IPS-18c (cell line): ENCODE measurements at regions not wholly inside any gene's neighbourhood (a gene's known extent, or its start where the extent isn't known, plus 50 kb on each side); places are given as distances from the start of the nearest gene placed in this dataset.
A peak's percentile ranks its signal among the peaks of the same experiment; 100 is the strongest.

ENCODE experiments used
- H3K4me3 ChIP-seq: 2 replicates; pipeline ENCODE4 v1.7.0; 2013; ENCODE audit warnings: low read depth, mild to moderate bottlenecking, low read length, moderate library complexity; ENCODE audit not compliant: insufficient read depth
- H3K9me3 ChIP-seq: one replicate; pipeline ENCODE4 v1.6.1; 2013; ENCODE audit warnings: mild to moderate bottlenecking, low read length, moderate library complexity; ENCODE audit not compliant: control insufficient read depth, insufficient read depth

DNA sequence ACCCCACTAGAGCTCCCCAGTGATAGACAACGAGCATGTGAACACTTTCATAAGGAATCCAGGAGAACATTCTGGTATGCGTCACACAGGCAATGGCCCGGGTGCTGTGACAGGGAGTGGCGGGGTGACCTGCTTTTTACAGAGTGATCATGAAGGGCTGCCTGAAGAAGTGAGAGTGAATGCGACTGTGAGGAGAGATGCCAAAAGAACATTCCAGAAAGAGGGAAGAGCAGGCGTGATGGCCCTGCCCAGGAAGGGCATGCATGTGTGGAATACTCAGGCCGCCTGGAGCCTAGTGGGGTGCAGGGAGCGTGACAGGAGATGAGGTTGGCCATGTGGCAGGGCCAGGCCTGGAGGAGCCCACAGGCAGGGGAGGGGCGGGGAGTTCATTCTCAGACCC lies 53.8 kb downstream of the FZD10 start:
- no peak overlapping the region for H3K4me3 ChIP-seq
- H3K9me3 ChIP-seq: no peaks in the 10 kb centered on the region

DNA sequence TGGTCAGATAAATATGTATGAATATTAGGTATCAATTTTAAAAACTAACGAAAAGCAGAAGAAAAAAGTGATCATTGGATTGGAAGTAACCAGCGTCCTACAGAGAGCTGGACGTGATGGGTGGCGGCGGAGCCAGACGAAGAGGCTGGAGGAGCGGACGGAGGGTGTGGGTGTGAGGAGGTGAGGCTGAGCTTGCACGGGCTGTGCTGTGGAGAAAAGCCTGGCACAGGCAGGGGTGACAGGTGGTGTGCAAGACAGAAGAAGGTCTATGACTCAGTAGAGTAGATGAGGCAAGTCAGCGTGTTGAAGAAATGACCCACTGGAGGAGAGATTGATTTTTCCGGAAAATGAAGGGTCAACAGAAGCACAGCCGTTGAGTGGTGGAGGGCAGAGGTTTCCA lies 56.4 kb downstream of the FZD10 start:
- no peak overlapping the region for H3K4me3 ChIP-seq
- H3K9me3 ChIP-seq: no peaks in the 10 kb centered on the region

DNA sequence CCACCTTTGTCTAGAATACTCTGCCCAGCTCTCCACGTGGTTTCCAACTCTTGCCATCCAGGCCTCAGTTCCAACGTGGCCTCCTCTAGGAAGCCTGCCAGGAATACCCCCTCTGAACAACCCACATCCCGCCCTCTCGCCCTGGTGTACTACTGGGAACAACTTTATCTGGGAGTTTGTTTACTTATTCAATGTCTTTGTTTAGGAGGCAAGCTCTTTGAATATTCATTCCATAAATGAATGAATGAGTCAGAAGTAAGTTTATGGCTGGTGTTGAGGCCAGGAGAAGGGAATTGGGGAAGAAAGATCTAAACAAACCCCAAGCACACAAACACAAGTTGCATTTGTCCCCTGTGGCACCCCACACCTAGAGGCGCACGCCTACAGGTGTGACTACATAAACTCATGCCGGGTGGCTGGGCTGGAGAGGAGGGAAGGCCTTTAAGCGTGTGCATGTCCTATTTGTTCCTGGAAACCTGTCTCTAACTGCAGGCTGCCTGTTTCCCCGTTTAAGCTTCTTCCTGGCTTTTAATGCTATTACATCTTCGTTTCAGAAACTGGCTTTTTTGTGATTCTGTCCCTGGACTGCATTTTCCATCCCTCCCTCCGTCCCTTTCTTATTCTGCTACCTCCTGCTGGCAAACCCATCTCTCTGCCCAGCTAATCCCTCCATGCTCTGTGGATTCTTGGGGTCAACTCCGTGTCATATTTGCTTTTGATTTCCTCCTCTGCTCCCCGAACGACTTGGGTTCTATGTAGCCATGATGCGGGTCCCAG lies 57.9 kb downstream of the FZD10 start:
- H3K4me3 ChIP-seq: no peak overlapping the region
- H3K9me3 ChIP-seq: no peaks in the 10 kb centered on the region

DNA sequence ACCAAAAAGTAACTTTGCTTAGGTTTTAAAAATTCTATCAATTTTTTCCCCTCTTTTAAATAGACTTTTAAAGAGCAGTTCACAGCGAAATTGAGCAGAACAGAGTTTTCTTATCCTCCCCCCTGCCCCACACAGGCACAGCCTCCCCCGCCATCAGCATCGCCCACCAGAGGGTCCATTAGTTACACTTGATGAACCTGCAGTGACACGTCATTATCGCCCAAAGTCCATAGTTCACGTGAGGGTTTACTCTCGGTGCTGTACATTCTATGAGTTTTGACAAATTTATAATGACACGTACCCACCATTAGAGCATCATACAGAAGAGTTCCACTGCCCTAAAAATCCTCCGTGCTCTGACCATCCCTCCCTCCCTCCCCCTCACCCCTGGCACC lies 58.4 kb downstream of the FZD10 start:
- no peak overlapping the region for H3K4me3 ChIP-seq
- no peaks in the 10 kb centered on the region for H3K9me3 ChIP-seq

DNA sequence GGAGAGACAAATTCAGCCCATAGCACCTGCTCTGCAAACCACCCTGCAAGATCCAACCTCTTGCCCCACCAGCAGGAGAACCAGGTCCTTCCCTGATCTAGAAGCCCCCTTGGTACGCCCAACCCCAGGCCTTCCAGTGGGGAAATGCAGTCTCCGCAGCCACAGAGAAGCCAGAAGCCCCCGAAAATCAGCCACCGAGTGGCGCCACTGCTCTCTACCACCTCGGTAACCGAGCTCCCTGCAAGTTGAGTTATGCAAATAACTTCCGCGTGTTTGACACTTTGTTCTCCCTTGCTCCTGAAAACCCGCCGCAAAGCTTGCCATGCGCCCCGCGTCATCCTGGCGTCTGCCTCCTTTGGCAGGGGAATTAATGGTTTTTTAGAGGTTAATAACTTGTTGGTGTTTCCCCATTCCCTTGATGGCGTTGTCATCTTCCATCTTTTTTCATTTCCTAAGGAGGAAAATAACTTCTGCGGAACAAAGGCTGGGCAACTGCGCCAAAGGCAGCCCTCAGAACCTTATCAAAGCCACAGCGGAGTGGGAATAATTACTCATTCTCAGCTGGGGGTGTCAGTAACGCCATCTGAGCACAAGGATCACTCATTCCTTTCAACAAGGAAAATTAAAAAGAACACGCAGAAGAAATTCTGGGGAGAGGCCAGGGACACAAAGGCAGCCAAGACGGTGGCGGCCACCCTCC lies 60.4 kb downstream of the FZD10 start:
- Histone ChIP-seq H3K9me3 (no peaks in the 10 kb centered on the region), H3K4me3 (peak overlapping the region; percentile 29; the same call in 1 of the 2 replicates)

DNA sequence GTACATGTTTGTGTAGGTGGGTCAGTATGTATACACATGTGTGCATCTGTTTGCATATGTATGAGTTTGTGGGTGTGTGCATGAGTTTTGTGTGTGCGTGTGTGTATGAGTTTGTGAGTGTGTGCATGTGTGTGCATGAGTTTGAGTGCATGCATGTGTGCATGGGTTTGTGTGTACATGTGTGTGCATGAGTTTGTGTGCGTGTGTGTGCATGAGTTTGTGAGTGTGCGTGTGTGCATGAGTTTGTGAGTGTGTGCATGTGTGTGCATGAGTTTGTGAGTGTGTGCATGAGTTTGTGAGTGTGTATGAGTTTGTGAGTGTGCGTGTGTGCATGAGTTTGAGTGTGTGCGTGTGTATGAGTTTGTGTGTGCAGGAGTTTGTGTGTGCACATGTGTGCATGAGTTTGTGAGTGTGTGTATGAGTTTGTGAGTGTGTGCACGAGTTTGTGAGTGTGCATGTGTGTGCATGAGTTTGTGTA lies 61.5 kb downstream of the FZD10 start:
- H3K4me3 ChIP-seq: no peak overlapping the region
- no peaks in the 10 kb centered on the region for H3K9me3 ChIP-seq

DNA sequence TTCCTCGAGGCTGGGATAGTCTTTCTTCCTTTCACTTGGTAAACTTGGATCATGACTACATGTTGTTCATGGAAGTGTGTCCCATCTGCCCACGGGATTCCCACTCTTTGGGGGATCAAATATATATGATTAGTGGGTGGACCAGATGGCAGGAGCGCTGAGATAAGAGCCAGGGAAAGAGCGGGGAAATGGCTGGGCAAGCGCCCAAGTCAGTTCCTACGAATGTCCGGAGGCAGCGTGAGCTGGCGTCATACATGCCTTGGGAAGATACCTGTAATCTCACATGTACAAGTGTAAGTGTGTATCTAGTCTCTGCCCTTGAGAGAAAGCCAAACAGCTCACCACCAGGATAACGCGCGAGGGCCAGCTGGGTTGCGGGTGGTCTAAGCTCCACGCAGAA lies 62.3 kb downstream of the FZD10 start:
- no peaks in the 10 kb centered on the region for H3K9me3 ChIP-seq
- no peak overlapping the region for H3K4me3 ChIP-seq

GRCh38 chr12:130225347-130225746 lies 63.1 kb downstream of the FZD10 start:
- no peaks in the 10 kb centered on the region for H3K9me3 ChIP-seq
- no peak overlapping the region for H3K4me3 ChIP-seq

- Histone ChIP-seq H3K4me3 (no peak overlapping the region), H3K9me3 (peaks cover 2% of the 10 kb centered on the region)
Observed at GRCh38 chr12:130226126-130226525, 63.9 kb downstream of the FZD10 start.

DNA sequence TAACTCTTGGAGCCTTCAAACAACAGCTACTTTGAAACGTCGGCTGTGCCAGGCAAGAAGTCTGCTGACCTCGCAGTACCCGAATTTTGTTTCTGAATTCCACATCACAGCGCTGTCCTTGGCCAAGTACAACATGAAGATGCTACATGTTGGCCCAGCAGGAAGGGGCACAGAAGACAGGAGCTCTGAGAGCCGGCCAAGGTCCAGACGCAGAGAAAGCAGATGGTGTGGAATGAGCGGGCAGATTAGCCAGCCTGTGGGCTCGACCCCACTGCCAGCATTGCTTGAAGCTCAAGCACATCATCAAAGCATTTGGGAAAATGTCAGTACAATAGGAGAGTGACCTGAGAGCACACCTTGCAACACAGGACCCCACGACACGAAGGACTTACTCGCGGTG lies 64.5 kb downstream of the FZD10 start:
- H3K4me3 ChIP-seq: no peak overlapping the region
- peaks cover 2% of the 10 kb centered on the region for H3K9me3 ChIP-seq

GRCh38 chr12:130227641-130228040 lies 65.4 kb downstream of the FZD10 start:
- Histone ChIP-seq H3K4me3 (no peak overlapping the region), H3K9me3 (peaks cover 2% of the 10 kb centered on the region)

GRCh38 chr12:130236446-130236845 lies 74.2 kb downstream of the FZD10 start:
- Histone ChIP-seq H3K4me3 (no peak overlapping the region), H3K9me3 (no peaks in the 10 kb centered on the region)

DNA sequence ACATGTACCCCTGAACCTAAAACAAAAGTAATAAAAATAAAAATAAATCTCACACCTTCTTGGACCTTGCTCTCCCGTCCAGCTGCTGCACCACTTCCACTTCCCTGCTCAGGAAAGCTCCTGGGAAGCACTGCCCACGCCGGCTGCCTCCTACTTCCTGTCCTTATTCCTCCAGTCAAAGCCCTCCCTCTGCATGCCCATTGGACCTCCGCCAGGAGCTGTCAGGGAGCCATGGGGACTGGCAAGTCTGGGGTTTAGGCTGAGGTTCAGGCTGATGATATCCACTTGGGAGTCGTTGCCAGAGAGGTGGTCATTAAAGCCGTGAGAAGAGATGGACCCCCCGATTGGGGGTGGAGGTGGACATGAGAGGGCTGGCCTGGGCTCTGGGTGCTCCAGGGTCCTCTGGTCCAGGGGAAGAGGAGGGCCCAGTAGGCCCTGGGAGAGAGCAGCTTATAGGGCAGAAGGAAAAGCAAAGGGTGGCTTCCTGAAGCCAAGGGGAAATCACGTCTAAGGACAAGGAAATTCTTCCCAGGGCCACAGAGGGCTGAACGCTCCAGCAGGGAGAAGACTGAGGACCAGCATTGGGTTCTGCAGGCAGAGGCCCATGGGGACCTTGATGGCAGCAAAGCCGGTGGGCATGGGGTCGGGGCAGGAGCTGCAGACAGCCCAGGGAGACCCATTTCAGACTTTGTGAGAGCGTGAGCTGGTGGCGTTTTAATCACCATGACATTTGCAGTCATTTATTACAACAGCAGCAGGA lies 78.7 kb downstream of the FZD10 start:
- H3K9me3 ChIP-seq: no peaks in the 10 kb centered on the region

DNA sequence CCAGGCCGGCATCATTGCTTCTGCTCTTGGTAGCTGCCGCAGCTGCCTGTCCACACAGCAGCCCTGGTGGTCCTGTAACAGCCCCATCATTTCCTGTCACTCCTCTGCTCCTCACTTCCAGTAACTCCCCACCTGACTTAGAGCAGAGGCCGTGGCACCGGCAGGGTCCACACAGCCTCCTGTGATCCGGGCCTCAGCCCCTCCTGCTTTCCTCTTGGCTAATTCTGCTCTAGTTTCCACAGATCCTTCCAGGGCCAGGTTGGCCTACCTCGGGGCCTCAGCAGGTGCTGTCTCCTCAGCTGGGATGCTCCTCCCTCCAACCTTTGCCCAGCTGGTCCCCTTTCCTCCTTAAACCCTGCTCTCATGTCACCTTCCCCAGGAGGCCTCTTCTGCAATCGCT lies 80.2 kb downstream of the FZD10 start:
- Histone ChIP-seq H3K4me3 (no peak overlapping the region), H3K9me3 (no peaks in the 10 kb centered on the region)

More for the DNA sequence above, 78.7 kb downstream of the FZD10 start:
- H3K4me3 ChIP-seq: no peak overlapping the region

- Histone ChIP-seq H3K9me3 (no peaks in the 10 kb centered on the region), H3K4me3 (no peak overlapping the region)
Observed at GRCh38 chr12:130245251-130245650, 83.0 kb downstream of the FZD10 start.

GRCh38 chr12:130246560-130246959 lies 84.3 kb downstream of the FZD10 start:
- H3K4me3 ChIP-seq: no peak overlapping the region
- no peaks in the 10 kb centered on the region for H3K9me3 ChIP-seq

DNA sequence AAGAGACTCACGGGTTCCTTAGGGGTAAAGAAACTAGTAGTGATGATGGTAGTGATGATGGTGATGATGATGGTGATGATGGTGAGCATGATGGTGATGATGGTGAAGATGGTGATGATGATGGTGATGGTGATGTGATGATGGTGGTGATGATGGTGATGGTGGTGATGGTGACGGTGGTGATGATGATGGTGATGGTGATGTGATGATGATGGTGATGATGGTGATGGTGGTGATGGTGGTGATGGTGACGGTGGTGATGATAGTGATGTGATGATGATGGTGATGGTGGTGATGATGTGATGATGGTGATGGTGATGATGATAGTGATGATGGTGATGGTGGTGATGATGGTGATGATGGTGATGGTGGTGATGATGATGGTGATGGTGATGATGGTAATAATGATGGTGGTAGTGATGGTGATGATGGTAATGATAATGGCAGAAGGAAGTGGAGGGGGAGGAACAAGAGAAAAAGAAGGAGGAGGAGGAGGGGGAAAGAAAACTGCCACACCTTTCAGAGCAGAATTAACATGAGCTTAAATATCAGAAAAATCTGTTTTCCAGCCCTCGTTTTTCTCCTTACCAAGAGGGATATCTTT lies 85.5 kb downstream of the FZD10 start:
- Histone ChIP-seq H3K9me3 (no peaks in the 10 kb centered on the region), H3K4me3 (no peak overlapping the region)
